ENCODE measurements at regions not wholly inside any gene's neighbourhood (a gene's known extent, or its start where the extent isn't known, plus 50 kb on each side); places are given as distances from the start of the nearest gene placed in this dataset.
"Not testable (repeated sequence)": the region's sequence is repeated elsewhere in the genome, so short reads cannot be mapped to it uniquely, and the experiment has no call there.

GRCh38 chr10:63929831-63930467 lies 408.7 kb downstream of the REEP3 start:
- DNase-seq = no peak

DNA sequence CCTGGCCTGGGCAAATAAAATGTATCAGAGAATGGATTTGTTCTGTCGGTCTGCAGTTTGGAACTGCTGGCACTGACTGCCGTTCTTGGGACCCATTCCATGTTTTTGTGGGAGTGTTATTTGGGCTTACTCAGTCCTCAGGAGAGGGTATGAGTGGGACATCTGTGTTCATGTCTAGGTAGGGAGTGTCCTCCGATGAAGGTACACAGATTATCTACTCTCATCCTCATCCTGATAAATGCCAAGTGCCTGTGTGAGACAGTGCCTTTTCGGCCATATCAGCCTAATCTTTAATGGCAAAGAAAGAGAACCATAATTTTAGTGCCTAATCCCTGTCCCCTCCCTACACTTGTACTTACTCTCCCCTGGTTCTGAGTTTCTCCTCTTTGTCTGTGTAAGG lies 409.4 kb downstream of the REEP3 start:
- no peak for DNase-seq

DNA sequence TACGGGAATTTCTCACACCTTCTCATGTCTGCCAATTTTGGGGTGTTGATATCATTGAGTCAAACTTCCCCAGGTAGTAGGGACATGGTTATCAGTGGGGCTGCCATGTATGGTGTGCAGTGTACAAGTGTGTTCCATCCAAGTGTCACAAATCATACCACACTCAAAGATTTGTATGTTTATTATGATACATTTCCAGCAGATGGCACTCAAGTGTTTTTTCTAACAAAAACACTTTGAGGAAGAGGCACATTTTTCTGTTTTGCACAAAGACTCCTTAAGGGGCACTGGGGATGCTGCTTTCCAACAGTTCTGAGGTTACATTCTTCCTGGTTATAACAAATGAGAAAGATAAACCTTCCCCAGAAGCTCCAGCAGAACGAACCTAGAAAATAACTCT lies 414.5 kb downstream of the REEP3 start:
- no peak for DNase-seq

GRCh38 chr10:63940277-63940922 lies 419.2 kb downstream of the REEP3 start:
- no peak for DNase-seq

GRCh38 chr10:63964406-63964805 lies 443.2 kb downstream of the REEP3 start:
- no peak for DNase-seq

GRCh38 chr10:63965846-63966245 lies 444.6 kb downstream of the REEP3 start:
- DNase-seq = no peak

GRCh38 chr10:63972949-63973827 lies 452.0 kb downstream of the REEP3 start:
- no peak for DNase-seq

DNA sequence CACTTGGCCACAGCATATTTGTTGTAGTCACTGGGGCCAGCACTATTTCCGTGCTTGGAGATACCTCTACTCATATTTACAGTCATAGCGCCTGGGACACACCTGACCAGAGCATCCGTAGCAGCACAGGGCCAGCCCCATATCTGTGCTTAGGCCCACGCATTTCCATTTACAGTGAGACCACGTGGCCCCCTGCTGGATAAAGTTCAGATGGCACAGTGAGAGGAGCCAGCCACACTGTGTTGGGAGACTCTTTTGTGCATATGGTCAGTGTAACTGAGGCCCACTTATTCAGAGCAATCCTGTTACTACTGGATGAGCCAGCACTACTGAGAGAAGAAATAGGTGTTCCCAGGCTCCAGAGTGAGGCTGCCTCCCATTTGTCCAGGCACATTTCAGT lies 455.3 kb downstream of the REEP3 start:
- DNase-seq = peak; percentile 29

GRCh38 chr10:63977329-63977923 lies 456.2 kb downstream of the REEP3 start:
- DNase-seq = peak; percentile 10

DNA sequence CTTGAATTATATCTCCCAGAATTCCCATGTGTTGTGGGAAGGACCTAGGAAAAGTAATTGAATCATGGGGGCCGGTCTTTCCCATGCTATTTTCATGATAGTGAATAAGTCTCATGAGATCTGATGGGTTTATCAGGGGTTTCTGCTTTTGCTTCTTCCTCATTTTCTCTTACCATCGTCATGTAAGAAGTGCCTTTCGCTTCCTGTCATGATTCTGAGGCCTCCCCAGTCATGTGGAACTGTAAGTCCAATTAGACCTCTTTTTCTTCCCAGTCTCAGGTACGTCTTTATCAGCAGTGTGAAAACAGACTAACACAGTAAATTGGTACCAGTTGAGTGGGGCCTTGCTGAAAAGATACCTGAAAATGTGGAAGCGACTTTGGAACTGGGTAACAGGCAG lies 459.7 kb downstream of the REEP3 start:
- DNase-seq = not testable (repeated sequence)

DNA sequence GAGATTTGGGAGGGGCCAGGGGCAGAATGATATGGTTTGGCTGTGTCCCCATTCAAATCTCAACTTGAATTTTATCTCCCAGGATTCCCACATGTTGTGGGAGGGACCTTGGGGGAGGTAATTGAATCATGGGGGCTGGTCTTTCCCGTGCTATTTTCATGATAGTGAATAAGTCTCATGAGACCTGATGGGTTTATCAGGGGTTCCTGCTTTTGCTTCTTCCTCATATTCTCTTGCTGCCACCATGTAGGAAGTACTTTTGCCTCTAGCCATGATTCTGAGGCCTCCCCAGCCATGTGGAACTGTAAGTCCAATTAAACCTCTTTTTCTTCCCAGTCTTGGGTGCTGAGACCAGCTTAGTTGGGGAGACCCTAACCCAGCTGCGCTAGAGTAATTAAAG lies 462.9 kb downstream of the REEP3 start:
- DNase-seq = not testable (repeated sequence)

- DNase-seq = no peak
These were observed 465.3 kb downstream of the REEP3 start for GRCh38 chr10:63986536-63986935.

GRCh38 chr10:63987212-63987611 lies 466.0 kb downstream of the REEP3 start:
- DNase-seq = no peak

DNA sequence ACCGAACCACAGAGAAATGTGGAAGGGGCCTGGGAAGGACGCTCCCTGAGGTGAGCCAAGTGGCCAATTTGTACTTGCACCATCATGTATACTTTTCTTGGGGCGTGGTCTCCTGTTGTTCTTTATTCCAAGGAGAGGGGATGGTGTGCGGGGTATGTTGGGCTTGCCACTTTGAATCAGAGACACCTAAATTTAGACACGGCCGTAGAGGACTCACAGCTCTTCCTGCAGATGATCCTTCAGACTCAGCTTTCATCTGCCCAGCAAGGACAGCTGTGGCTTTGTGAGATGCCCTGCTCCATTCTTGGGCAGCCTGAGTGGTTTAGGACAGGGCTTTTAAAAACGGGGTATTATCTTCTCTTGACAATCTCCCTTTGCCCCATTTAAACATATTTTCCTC lies 473.2 kb downstream of the REEP3 start:
- DNase-seq = no peak

GRCh38 chr10:64007157-64007556 lies 486.0 kb downstream of the REEP3 start:
- no peak for DNase-seq

- DNase-seq = no peak
These were observed 489.5 kb downstream of the REEP3 start for GRCh38 chr10:64010711-64011110.

DNA sequence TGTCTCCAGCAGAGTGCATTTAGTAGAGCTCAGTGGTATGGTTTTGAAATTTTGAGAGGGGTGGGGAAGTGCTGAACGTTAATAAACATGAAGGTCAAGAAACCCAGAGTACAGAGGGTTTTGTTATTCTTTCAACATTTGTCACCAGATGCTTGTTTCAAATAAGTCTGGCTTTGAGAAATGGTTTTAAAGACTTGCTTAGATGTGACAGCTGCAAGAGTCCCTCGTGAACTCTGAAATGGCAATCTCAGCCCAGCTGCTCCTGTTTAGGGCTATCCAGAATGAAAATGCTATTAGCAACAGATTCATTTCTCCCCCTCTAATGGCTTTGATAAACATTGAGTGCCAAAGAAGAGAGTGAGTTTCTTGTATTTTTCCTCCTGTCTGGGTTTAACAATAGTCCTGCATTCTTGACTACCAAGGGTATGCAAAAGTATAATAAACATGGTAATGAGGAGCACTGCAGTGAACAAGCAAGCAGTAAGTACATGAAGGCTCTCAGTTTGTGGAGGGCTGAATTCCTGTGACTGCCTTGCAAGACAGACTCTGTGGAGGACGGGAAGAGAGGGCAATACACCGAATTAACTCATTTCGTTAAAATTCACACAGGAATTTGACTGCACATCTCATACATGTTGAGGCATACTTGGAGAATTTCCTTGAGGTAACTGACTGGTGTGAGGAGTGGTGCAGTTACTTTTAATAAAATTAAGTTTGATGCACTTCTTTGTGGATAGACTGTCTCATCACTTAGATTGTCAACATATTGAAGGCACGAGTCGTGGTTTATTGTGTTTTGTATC lies 490.9 kb downstream of the REEP3 start:
- no peak for DNase-seq

DNA sequence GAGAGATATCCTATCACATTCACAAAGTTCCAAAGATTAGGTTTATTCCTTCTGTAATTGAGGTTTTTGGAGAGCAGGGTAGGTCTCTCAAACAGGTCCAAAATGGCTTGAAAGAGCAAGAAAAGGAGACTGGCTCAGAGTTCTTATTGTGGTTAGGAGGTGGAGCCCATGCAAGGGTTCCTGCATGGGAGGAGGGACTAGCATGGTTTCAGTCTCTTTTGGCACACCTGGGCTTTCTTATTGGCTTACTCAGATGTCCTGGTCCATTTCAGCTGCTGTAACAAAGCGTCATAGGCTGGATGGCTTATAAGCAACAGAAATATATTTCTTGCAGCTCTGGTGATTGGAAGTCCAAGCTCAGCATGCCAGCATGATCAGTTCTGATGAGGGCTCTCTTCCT lies 493.1 kb downstream of the REEP3 start:
- DNase-seq = no peak

DNA sequence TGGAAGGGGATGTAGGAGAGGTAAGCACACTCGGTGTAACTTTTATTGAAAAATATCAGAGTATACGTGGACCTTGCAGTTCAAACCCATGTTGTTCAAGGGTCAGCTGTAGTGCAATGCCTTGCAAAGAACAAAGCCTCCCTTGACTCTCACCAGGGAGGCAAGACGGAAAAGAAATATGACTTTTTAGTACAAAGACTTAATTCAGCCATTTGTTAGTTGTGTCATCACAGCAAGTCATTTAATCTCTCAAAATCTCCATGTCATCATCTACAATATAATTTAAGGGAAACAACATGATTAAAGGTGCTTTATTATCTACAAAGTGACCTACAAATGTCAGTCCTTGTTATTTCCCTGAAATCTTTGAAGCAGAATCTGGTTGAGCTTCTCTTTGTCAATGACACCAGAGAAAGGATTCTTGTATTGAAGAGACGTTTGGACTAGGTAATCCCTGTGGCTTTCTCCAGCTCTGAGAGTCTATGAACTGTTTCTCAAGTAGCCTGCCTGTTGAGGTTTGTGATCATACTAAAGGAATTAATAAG lies 502.8 kb downstream of the REEP3 start:
- DNase-seq = no peak

DNA sequence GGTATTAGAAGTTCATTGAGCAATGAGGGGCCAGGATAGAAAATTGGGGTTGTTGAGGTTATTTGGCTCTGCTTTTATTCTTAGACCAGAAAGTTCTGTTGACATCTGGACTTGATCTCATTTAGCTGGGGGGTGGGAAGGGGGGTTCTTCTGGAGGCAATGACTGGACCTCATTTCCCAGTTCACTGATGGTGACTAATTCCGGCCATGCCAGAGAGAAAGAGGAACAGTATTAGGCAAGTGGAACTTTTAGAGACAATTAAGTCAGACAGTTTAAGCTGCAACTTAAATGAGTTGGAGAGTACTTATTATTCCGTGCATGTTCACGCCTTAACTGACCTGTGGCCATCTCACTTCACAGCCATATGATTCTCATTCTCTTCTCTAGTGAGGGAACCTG lies 512.5 kb downstream of the REEP3 start:
- DNase-seq = no peak

- no peak for DNase-seq
These were observed 515.2 kb downstream of the REEP3 start for GRCh38 chr10:64036321-64036930.

DNA sequence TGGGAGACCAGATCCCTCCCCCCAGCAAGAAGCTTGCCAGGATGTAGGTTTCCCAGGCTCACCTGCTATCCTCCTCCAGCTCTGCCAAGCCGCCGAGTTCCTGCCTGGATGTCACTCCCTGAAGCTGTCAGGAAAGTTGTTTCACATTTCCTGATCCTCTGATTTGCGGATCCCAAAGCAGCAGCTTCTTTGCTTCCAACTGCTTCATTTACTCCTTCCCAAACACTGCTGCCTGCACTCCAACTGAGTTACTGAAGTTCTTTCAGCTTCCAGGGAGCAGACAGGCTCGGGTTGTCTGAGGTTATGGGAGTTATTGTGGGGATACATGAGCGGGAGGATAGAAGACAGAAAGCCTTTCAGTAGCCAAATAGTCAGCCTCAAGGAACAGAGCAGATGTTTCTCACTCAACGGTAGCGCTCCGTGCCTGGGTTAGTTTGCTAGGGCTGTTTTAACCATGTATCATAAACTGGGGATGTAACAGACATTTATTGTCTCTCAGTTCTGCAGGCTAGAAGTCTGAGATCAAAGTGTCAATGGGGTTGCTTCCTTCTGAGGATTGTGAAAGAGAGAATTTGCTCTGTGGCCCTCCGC lies 516.0 kb downstream of the REEP3 start:
- no peak for DNase-seq
